AG04450 (cell line): ENCODE measurements at regions not wholly inside any gene's neighbourhood (a gene's known extent, or its start where the extent isn't known, plus 50 kb on each side); places are given as distances from the start of the nearest gene placed in this dataset.

ENCODE experiments used
- CTCF ChIA-PET: fragments of 300-600, 350-600 bp; formaldehyde crosslinking; extraction: SDS; loops from one replicate; lab custom pipeline; 2022; ENCODE audit warnings: antibody characterized with exemption, inconsistent platforms; lab: Charles Lee
- POLR2A ChIA-PET: fragments of 350-600 bp; formaldehyde crosslinking; extraction: SDS; loops from one replicate; lab custom pipeline; 2021; ENCODE audit warnings: antibody characterized with exemption, inconsistent platforms; lab: Yijun Ruan, JAX
- DNase-seq: peaks from one replicate; pipeline ENCODE4 v3.0.0-alpha.2; 2011; ENCODE audit warnings: low read depth, low spot score
- H3K27ac ChIP-seq: one replicate; pipeline ENCODE4 v1.5.1; 2012; ENCODE audit warnings: low read depth, low read length, control low read depth
- H3K27me3 ChIP-seq: one replicate; pipeline ENCODE4 v1.6.0; 2012; ENCODE audit warnings: low read length; ENCODE audit not compliant: control insufficient read depth, insufficient read depth
- H3K4me3 ChIP-seq: 2 replicates; pipeline ENCODE4 v1.5.1; 2011; ENCODE audit warnings: mild to moderate bottlenecking, low read depth, low read length, control low read depth
- H3K9me3 ChIP-seq: 2 replicates; pipeline ENCODE4 v1.5.1; 2012; ENCODE audit warnings: low read length; ENCODE audit not compliant: control insufficient read depth, insufficient read depth
- TF ChIP-seq, protein P1 (sequence below): IDR thresholded peaks from 2 replicates; pipeline ENCODE4 v1.5.1; 2011; ENCODE audit warnings: low read depth, low read length, control low read depth, inconsistent platforms

DNA sequence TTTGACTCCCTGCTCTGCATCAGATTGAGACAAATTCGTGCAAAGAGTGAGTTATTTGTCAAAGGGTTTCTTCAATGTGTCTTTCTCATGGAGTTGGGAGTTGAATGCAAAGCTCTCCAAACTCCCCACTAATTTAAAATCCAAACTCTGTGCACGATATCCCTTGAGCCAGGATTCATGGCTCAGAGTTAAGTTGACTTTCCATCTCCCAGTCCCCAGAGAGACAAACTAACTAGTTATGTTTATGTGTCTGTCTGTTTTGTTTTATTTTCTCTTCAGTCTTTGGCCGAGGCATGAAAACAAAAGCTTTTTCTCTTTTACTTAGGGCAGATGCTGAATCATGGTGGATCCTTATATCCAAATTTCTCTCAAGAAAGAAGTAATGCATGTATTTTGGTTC is 570.0 kb upstream of the CDH5 start:
- DNase-seq: no peak
- no peak overlapping the region for H3K4me3 ChIP-seq
- TF ChIP-seq, protein P1, sequence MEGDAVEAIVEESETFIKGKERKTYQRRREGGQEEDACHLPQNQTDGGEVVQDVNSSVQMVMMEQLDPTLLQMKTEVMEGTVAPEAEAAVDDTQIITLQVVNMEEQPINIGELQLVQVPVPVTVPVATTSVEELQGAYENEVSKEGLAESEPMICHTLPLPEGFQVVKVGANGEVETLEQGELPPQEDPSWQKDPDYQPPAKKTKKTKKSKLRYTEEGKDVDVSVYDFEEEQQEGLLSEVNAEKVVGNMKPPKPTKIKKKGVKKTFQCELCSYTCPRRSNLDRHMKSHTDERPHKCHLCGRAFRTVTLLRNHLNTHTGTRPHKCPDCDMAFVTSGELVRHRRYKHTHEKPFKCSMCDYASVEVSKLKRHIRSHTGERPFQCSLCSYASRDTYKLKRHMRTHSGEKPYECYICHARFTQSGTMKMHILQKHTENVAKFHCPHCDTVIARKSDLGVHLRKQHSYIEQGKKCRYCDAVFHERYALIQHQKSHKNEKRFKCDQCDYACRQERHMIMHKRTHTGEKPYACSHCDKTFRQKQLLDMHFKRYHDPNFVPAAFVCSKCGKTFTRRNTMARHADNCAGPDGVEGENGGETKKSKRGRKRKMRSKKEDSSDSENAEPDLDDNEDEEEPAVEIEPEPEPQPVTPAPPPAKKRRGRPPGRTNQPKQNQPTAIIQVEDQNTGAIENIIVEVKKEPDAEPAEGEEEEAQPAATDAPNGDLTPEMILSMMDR: no peak
- CTCF ChIA-PET: interaction anchor here (1.8 kb wide), 1 partner anchor 474 kb away, joined by 3 read pairs; no protein-coding TSS in a partner anchor
- POLR2A ChIA-PET: no interaction called here
- H3K27ac ChIP-seq: no peak overlapping the region
- H3K27me3 ChIP-seq: peaks cover 6% of the 10 kb centered on the region
- no peaks in the 10 kb centered on the region for H3K9me3 ChIP-seq

DNA sequence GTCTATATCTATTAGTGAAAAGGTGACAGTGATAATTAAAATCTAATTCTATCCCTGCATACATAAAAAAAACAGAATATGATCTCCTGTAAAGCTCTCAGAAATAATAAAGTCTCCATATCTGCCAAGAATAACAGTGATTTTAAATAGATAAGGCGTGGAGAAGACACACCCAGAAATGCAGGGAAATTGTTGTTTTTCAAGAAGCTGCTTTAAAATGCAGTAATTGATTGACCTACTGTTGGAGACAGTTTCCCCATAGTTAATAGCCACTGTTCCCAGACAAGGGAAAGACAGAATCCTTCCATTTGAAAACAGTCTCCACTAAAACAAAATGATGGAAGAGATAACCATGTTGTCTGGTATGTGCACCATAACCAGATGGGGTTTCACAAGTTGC is 571.5 kb upstream of the CDH5 start:
- Histone ChIP-seq H3K4me3 (no peak overlapping the region), H3K27ac (no peak overlapping the region), H3K9me3 (no peaks in the 10 kb centered on the region), H3K27me3 (peaks cover 6% of the 10 kb centered on the region)
- TF ChIP-seq, protein P1: no peak
- DNase-seq: no peak
- POLR2A ChIA-PET: no interaction called here
- CTCF ChIA-PET: no interaction called here

DNA sequence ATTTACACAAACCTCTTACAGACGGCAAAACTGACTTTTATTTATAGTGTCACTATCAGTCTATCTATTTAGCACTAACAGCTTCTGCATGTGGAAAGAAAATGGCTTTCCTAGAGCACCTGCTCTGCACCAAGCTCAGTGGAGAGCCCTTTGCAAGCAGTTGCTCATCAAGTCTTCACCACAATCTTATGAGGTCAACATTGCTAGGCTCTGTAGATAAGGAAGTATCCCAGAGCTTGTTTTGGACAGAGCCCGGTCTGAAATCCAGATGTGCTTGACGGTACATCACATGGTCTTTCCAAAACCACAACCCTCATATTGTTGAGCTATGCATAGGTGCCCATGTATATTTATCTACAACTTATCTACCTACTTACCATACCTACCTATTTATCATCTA is 572.7 kb upstream of the CDH5 start:
- DNase-seq: no peak
- ChIA-PET CTCF (no interaction called here), POLR2A (no interaction called here)
- peaks cover 9% of the 10 kb centered on the region for H3K27me3 ChIP-seq
- no peak overlapping the region for H3K4me3 ChIP-seq
- no peaks in the 10 kb centered on the region for H3K9me3 ChIP-seq
- TF ChIP-seq, protein P1: no peak
- no peak overlapping the region for H3K27ac ChIP-seq

DNA sequence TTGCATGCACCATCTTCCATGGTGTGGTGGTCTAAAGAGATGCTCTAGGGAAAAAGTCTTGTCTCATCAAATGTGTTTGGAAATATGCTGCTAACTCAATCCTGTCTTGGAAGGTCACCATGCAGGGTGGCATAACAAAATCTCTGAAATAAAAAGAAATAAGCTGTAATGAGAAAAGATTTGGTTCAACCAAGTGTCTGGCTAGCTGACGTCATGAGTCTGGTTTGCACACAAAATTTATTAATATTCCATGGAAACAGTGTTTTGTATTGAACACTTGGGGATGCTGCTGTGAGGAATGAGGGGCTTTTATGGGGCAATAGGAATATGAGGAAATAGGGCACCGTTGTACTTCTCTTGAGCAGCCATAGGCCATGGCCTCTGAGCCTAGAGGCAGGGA is 575.7 kb upstream of the CDH5 start:
- CTCF ChIA-PET: no interaction called here
- POLR2A ChIA-PET: no interaction called here
- Histone ChIP-seq H3K9me3 (no peaks in the 10 kb centered on the region), H3K4me3 (no peak overlapping the region), H3K27me3 (peaks cover 6% of the 10 kb centered on the region), H3K27ac (no peak overlapping the region)
- DNase-seq: no peak
- TF ChIP-seq, protein P1: no peak

DNA sequence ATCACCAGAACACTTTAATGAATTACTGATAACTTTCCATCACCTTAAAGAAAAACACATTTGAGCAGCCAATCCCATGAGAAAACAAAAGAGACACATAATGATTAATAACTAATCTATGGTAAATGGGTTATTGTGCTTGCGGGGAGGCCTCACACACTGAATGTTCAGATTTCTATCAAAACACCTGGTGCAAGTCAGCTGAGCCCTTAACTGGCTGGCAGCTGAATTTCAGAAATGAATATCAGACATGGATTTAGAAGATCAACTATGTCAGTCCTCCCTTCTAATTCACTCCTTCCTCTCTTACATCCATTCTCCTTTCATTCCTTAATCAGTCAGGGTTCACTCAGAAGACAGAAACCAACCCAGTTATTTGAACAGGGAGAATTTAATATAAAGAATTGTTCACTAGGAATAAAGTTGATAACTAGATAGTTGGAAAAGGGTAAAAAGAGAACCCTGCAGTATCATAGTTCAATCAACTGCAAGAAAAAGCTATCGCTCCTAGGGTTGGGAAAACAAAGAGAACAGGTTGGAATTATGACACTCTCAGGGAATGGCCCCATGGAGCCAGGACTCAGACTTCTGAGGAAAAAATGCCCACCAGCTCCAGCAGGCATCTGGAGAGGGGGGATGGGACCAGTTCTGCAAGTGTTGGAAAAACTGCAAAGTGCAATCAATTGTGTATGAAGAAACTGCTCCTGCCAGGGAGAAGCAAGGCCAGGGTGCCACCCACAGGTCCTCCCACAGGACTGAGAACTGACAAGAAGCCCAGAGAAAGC is 577.1 kb upstream of the CDH5 start:
- DNase-seq: no peak
- H3K4me3 ChIP-seq: no peak overlapping the region
- H3K27ac ChIP-seq: no peak overlapping the region
- no peaks in the 10 kb centered on the region for H3K9me3 ChIP-seq
- TF ChIP-seq, protein P1: no peak
- ChIA-PET POLR2A (no interaction called here), CTCF (no interaction called here)
- peaks cover 6% of the 10 kb centered on the region for H3K27me3 ChIP-seq
